Panc1 (cell line): ENCODE measurements at regions not wholly inside any gene's neighbourhood (a gene's known extent, or its start where the extent isn't known, plus 50 kb on each side); places are given as distances from the start of the nearest gene placed in this dataset.

Experiments used
- ATAC-seq: fragments of 200-7000 bp; cut with Tn5 transposase; 2 replicates; pipeline ENCODE4 v1.9.1; 2020; ENCODE audit warnings: mild to moderate bottlenecking, moderate library complexity
- BruUV-seq: library from RNA; stranded (reverse); fragments of 400-500 nt; replicated peaks from 2 replicates; lab custom pipeline; 2021; lab: Mats Ljungman, UMichigan
- CTCF ChIA-PET: fragments of 300-600 bp; sonication (Branson Sonifier 250); formaldehyde crosslinking; loops from one replicate; lab custom pipeline; 2022; ENCODE audit warnings: antibody characterized with exemption; lab: Charles Lee
- POLR2A ChIA-PET: fragments of 300-600 bp; sonication (Branson Sonifier 250); formaldehyde crosslinking; loops from one replicate; lab custom pipeline; 2022; ENCODE audit warnings: antibody characterized with exemption; lab: Charles Lee
- DNase-seq: peaks from one replicate; pipeline ENCODE4 v3.0.0-alpha.2; 2010; ENCODE audit warnings: low read depth, low spot score
- H3K27ac ChIP-seq: 2 replicates; pipeline ENCODE4 v1.5.1; 2011; ENCODE audit warnings: mild to moderate bottlenecking, low read length, inconsistent platforms
- H3K27me3 ChIP-seq: fragments of 200-500 bp; sonication (Bioruptor generic); 2 replicates; pipeline ENCODE4 v1.6.0; 2014; ENCODE audit warnings: low read length, inconsistent platforms; ENCODE audit not compliant: control insufficient read depth, insufficient read depth
- H3K36me3 ChIP-seq: fragments of 200-500 bp; sonication (Bioruptor generic); 2 replicates; pipeline ENCODE4 v1.5.1; 2014; ENCODE audit warnings: inconsistent platforms, mild to moderate bottlenecking, low read length, moderate library complexity; ENCODE audit not compliant: control insufficient read depth, insufficient read depth
- H3K4me1 ChIP-seq: 2 replicates; pipeline ENCODE4 v1.5.1; 2011; ENCODE audit warnings: inconsistent platforms, mild to moderate bottlenecking, low read length, moderate library complexity; ENCODE audit not compliant: control insufficient read depth, insufficient read depth
- H3K4me3 ChIP-seq, 2 experiments: 2 replicates each; pipeline ENCODE4 v1.5.1; 2011 to 2012; ENCODE audit warnings: low read depth in 2 of 2, low read length in 2 of 2, mild to moderate bottlenecking in 2 of 2, inconsistent platforms in 1 of 2, moderate library complexity in 1 of 2
- H3K9me3 ChIP-seq: fragments of 200-500 bp; sonication (Bioruptor generic); 2 replicates; pipeline ENCODE4 v1.5.1; 2014; ENCODE audit warnings: low read depth, mild to moderate bottlenecking, inconsistent platforms, low read length, moderate library complexity; ENCODE audit not compliant: control insufficient read depth, insufficient read depth
- CTCF ChIP-seq: fragments of 450-650 bp; IDR thresholded peaks from 2 replicates; pipeline ENCODE4 v1.5.1; 2017; ENCODE audit warnings: mild to moderate bottlenecking
- POLR2AphosphoS5 ChIP-seq: IDR thresholded peaks from 2 replicates; pipeline ENCODE4 v1.6.1; 2012; ENCODE audit warnings: mild to moderate bottlenecking, low read depth, low read length, moderate library complexity
- REST ChIP-seq, 2 experiments: IDR thresholded peaks; 2 replicates each; pipeline ENCODE4 v1.6.1; 2011 to 2012; ENCODE audit warnings: low read depth in 2 of 2, control low read depth in 1 of 2, low read length in 1 of 2, mild to moderate bottlenecking in 1 of 2, moderate library complexity in 1 of 2; ENCODE audit not compliant: insufficient read depth in 1 of 2
- SIN3A ChIP-seq: IDR thresholded peaks from 2 replicates; pipeline ENCODE4 v1.6.1; 2012; ENCODE audit warnings: low read depth, mild to moderate bottlenecking, low read length, moderate library complexity, borderline replicate concordance; ENCODE audit not compliant: insufficient read depth
- TCF7L2 ChIP-seq: IDR thresholded peaks from 2 replicates; pipeline ENCODE4 v1.6.1; 2011; ENCODE audit warnings: mild to moderate bottlenecking, low read depth, low read length, inconsistent platforms
- in situ Hi-C: cut with HindIII; loops from 2 replicates; pipeline ENCODE4 v1.10.0; 2016; ENCODE audit warnings: low sequenced_read_pairs, low pct_unique_long_range_greater_than_20kb
- intact Hi-C: fragments of 100-400 bp; cut with micrococcal nuclease; formaldehyde crosslinking; loops from one replicate; pipeline ENCODE4 v1.10.0; 2022; ENCODE audit not compliant: unreplicated experiment

- no peaks in the 10 kb centered on the region for H3K27me3 ChIP-seq
- H3K27ac ChIP-seq = no peak overlapping the region
- DNase-seq = no peak
- H3K9me3 ChIP-seq = no peaks in the 10 kb centered on the region
- no peak overlapping the region for H3K4me3 ChIP-seq
- H3K36me3 ChIP-seq = no peaks in the 10 kb centered on the region
- no peak for TF ChIP-seq CTCF
- TF ChIP-seq POLR2AphosphoS5 = no peak
- no peak for TF ChIP-seq SIN3A
- no peak for TF ChIP-seq REST (IDR thresholded peaks at IDR 0.05; ENCODE audit: insufficient read depth in 1 of 2, low read depth in 2 of 2, low read length in 1 of 2)
- TF ChIP-seq TCF7L2 = no peak
- POLR2A ChIA-PET = no interaction called here
- in situ Hi-C loops (no loop called here), intact Hi-C loops (no loop called here)
- BruUV-seq = no TSS peak
- ATAC-seq = no peak
- no peaks in the 10 kb centered on the region for H3K4me1 ChIP-seq
- CTCF ChIA-PET = no interaction called here
Observed at GRCh38 chr6:98530732-98531131, 303.6 kb upstream of the POU3F2 start.

GRCh38 chr6:98532004-98532403, 302.4 kb upstream of the POU3F2 start:
- CTCF ChIA-PET = no interaction called here

More at GRCh38 chr6:98532004-98532403, 302.4 kb upstream of the POU3F2 start:
- Histone ChIP-seq H3K9me3 (no peaks in the 10 kb centered on the region), H3K36me3 (no peaks in the 10 kb centered on the region), H3K27me3 (no peaks in the 10 kb centered on the region), H3K27ac (no peak overlapping the region), H3K4me3 (no peak overlapping the region), H3K4me1 (no peaks in the 10 kb centered on the region)
- POLR2A ChIA-PET = no interaction called here
- intact Hi-C loops (no loop called here), in situ Hi-C loops (no loop called here)
- ATAC-seq (no peak), DNase-seq (no peak)
- no TSS peak for BruUV-seq
- no peak for TF ChIP-seq REST (IDR thresholded peaks at IDR 0.05; ENCODE audit: insufficient read depth in 1 of 2, low read depth in 2 of 2, low read length in 1 of 2)
- TF ChIP-seq SIN3A = no peak
- TF ChIP-seq POLR2AphosphoS5 = no peak
- no peak for TF ChIP-seq CTCF
- TF ChIP-seq TCF7L2 = no peak
